Panc1 (cell line): ENCODE measurements at regions not wholly inside any gene's neighbourhood (a gene's known extent, or its start where the extent isn't known, plus 50 kb on each side); places are given as distances from the start of the nearest gene placed in this dataset.

Experiments used
- ATAC-seq: fragments of 200-7000 bp; cut with Tn5 transposase; 2 replicates; pipeline ENCODE4 v1.9.1; 2020; ENCODE audit warnings: mild to moderate bottlenecking, moderate library complexity
- BruUV-seq: library from RNA; stranded (reverse); fragments of 400-500 nt; replicated peaks from 2 replicates; lab custom pipeline; 2021; lab: Mats Ljungman, UMichigan
- CTCF ChIA-PET: fragments of 300-600 bp; sonication (Branson Sonifier 250); formaldehyde crosslinking; loops from one replicate; lab custom pipeline; 2022; ENCODE audit warnings: antibody characterized with exemption; lab: Charles Lee
- POLR2A ChIA-PET: fragments of 300-600 bp; sonication (Branson Sonifier 250); formaldehyde crosslinking; loops from one replicate; lab custom pipeline; 2022; ENCODE audit warnings: antibody characterized with exemption; lab: Charles Lee
- DNase-seq: peaks from one replicate; pipeline ENCODE4 v3.0.0-alpha.2; 2010; ENCODE audit warnings: low read depth, low spot score
- H3K27ac ChIP-seq: 2 replicates; pipeline ENCODE4 v1.5.1; 2011; ENCODE audit warnings: mild to moderate bottlenecking, low read length, inconsistent platforms
- H3K27me3 ChIP-seq: fragments of 200-500 bp; sonication (Bioruptor generic); 2 replicates; pipeline ENCODE4 v1.6.0; 2014; ENCODE audit warnings: low read length, inconsistent platforms; ENCODE audit not compliant: control insufficient read depth, insufficient read depth
- H3K36me3 ChIP-seq: fragments of 200-500 bp; sonication (Bioruptor generic); 2 replicates; pipeline ENCODE4 v1.5.1; 2014; ENCODE audit warnings: inconsistent platforms, mild to moderate bottlenecking, low read length, moderate library complexity; ENCODE audit not compliant: control insufficient read depth, insufficient read depth
- H3K4me1 ChIP-seq: 2 replicates; pipeline ENCODE4 v1.5.1; 2011; ENCODE audit warnings: inconsistent platforms, mild to moderate bottlenecking, low read length, moderate library complexity; ENCODE audit not compliant: control insufficient read depth, insufficient read depth
- H3K4me3 ChIP-seq, 2 experiments: 2 replicates each; pipeline ENCODE4 v1.5.1; 2011 to 2012; ENCODE audit warnings: low read depth in 2 of 2, low read length in 2 of 2, mild to moderate bottlenecking in 2 of 2, inconsistent platforms in 1 of 2, moderate library complexity in 1 of 2
- H3K9me3 ChIP-seq: fragments of 200-500 bp; sonication (Bioruptor generic); 2 replicates; pipeline ENCODE4 v1.5.1; 2014; ENCODE audit warnings: low read depth, mild to moderate bottlenecking, inconsistent platforms, low read length, moderate library complexity; ENCODE audit not compliant: control insufficient read depth, insufficient read depth
- CTCF ChIP-seq: fragments of 450-650 bp; IDR thresholded peaks from 2 replicates; pipeline ENCODE4 v1.5.1; 2017; ENCODE audit warnings: mild to moderate bottlenecking
- POLR2AphosphoS5 ChIP-seq: IDR thresholded peaks from 2 replicates; pipeline ENCODE4 v1.6.1; 2012; ENCODE audit warnings: mild to moderate bottlenecking, low read depth, low read length, moderate library complexity
- REST ChIP-seq, 2 experiments: IDR thresholded peaks; 2 replicates each; pipeline ENCODE4 v1.6.1; 2011 to 2012; ENCODE audit warnings: low read depth in 2 of 2, control low read depth in 1 of 2, low read length in 1 of 2, mild to moderate bottlenecking in 1 of 2, moderate library complexity in 1 of 2; ENCODE audit not compliant: insufficient read depth in 1 of 2
- SIN3A ChIP-seq: IDR thresholded peaks from 2 replicates; pipeline ENCODE4 v1.6.1; 2012; ENCODE audit warnings: low read depth, mild to moderate bottlenecking, low read length, moderate library complexity, borderline replicate concordance; ENCODE audit not compliant: insufficient read depth
- TCF7L2 ChIP-seq: IDR thresholded peaks from 2 replicates; pipeline ENCODE4 v1.6.1; 2011; ENCODE audit warnings: mild to moderate bottlenecking, low read depth, low read length, inconsistent platforms
- in situ Hi-C: cut with HindIII; loops from 2 replicates; pipeline ENCODE4 v1.10.0; 2016; ENCODE audit warnings: low sequenced_read_pairs, low pct_unique_long_range_greater_than_20kb
- intact Hi-C: fragments of 100-400 bp; cut with micrococcal nuclease; formaldehyde crosslinking; loops from one replicate; pipeline ENCODE4 v1.10.0; 2022; ENCODE audit not compliant: unreplicated experiment

- intact Hi-C loops: no loop called here
Observed at GRCh38 chr14:97158102-97158501, 360.9 kb downstream of the VRK1 start.

GRCh38 chr14:97159124-97159523, 361.9 kb downstream of the VRK1 start:
- no peaks in the 10 kb centered on the region for H3K4me1 ChIP-seq
- in situ Hi-C loops: no loop called here
- no peaks in the 10 kb centered on the region for H3K9me3 ChIP-seq
- H3K4me3 ChIP-seq: no peak overlapping the region
- ATAC-seq (no peak), DNase-seq (no peak)
- CTCF ChIA-PET: no interaction called here
- H3K27me3 ChIP-seq: no peaks in the 10 kb centered on the region
- no peaks in the 10 kb centered on the region for H3K36me3 ChIP-seq
- H3K27ac ChIP-seq: no peak overlapping the region
- TF ChIP-seq REST (IDR thresholded peaks at IDR 0.05; ENCODE audit: insufficient read depth in 1 of 2, low read depth in 2 of 2, low read length in 1 of 2) (no peak), SIN3A (no peak), POLR2AphosphoS5 (no peak), TCF7L2 (no peak), CTCF (no peak)
- BruUV-seq: no TSS peak
- POLR2A ChIA-PET: no interaction called here
- intact Hi-C loops: no loop called here

More at GRCh38 chr14:97158102-97158501, 360.9 kb downstream of the VRK1 start:
- no TSS peak for BruUV-seq
- H3K9me3 ChIP-seq: no peaks in the 10 kb centered on the region
- no peak overlapping the region for H3K27ac ChIP-seq
- CTCF ChIA-PET: no interaction called here
- ATAC-seq (no peak), DNase-seq (no peak)
- no peaks in the 10 kb centered on the region for H3K36me3 ChIP-seq
- TF ChIP-seq SIN3A: no peak
- TF ChIP-seq TCF7L2: no peak
- TF ChIP-seq POLR2AphosphoS5: no peak
- no peak for TF ChIP-seq CTCF
- TF ChIP-seq REST (IDR thresholded peaks at IDR 0.05; ENCODE audit: insufficient read depth in 1 of 2, low read depth in 2 of 2, low read length in 1 of 2): no peak
- no peaks in the 10 kb centered on the region for H3K27me3 ChIP-seq
- H3K4me1 ChIP-seq: no peaks in the 10 kb centered on the region
- POLR2A ChIA-PET: no interaction called here
- no peak overlapping the region for H3K4me3 ChIP-seq
- in situ Hi-C loops: no loop called here
